HepG2 (cell line): ENCODE measurements at regions not wholly inside any gene's neighbourhood (a gene's known extent, or its start where the extent isn't known, plus 50 kb on each side); places are given as distances from the start of the nearest gene placed in this dataset.

ENCODE experiments used
- ATAC-seq: fragments of 200-7000 bp; cut with Tn5 transposase; 3 replicates; pipeline ENCODE4 v1.9.1; 2020; ENCODE audit warnings: mild to moderate bottlenecking, moderate library complexity
- BruUV-seq: library from RNA; stranded (reverse); fragments of 400-500 nt; replicated peaks from 2 replicates; lab custom pipeline; 2021; lab: Mats Ljungman, UMichigan
- CTCF ChIA-PET: fragments of 300-600 bp; formaldehyde crosslinking; extraction: SDS; loops from one replicate; lab custom pipeline; 2021; ENCODE audit warnings: low total read pairs, inconsistent platforms, low intra/inter-chr PET ratio; lab: Yijun Ruan, JAX
- POLR2A ChIA-PET: fragments of 350-600 bp; sonication (Branson Sonifier 250); formaldehyde crosslinking; loops from one replicate; lab custom pipeline; 2020; ENCODE audit warnings: antibody characterized with exemption, inconsistent platforms; lab: Yijun Ruan, JAX
- DNase-seq: peaks from one replicate; pipeline ENCODE4 v3.0.0-alpha.2; 2015; ENCODE audit warnings: low spot score
- FAIRE-seq: peaks from 3 replicates; lab custom pipeline; 2011; peaks lifted over from hg19 to GRCh38; lab: Jason Lieb, UNC
- H2AFZ ChIP-seq: one replicate; pipeline ENCODE4 v1.6.1; 2011; ENCODE audit warnings: low read length, inconsistent platforms
- H3K27ac ChIP-seq: fragments of 300-600 bp; 3 replicates; pipeline ENCODE4 v1.8.0; 2011; ENCODE audit warnings: mixed run types, mild to moderate bottlenecking, mixed read lengths, low read length, inconsistent platforms; ENCODE audit not compliant: insufficient read depth; ENCODE audit errors: extremely low read length
- H3K27me3 ChIP-seq, 2 experiments: fragments of 200-600 bp in 1 of 2; 2 replicates in 1 of 2; 3 replicates in 1 of 2; pipeline versions ENCODE4 v1.6.0 to v1.8.0; 2011; ENCODE audit warnings: low read length in 2 of 2, mild to moderate bottlenecking in 2 of 2, moderate library complexity in 2 of 2, inconsistent platforms in 1 of 2; ENCODE audit not compliant: insufficient read depth in 2 of 2, control insufficient read depth in 1 of 2
- H3K36me3 ChIP-seq, 2 experiments: fragments of 200-600 bp in 1 of 2; replicated peaks in 1 of 2; 2 replicates in 1 of 2; 3 replicates in 1 of 2; pipeline versions ENCODE4 v1.5.1 to v1.8.0; 2011; ENCODE audit warnings: low read length in 2 of 2, inconsistent platforms in 1 of 2; ENCODE audit not compliant: insufficient read depth in 2 of 2, control insufficient read depth in 1 of 2
- H3K4me1 ChIP-seq: 2 replicates; pipeline ENCODE4 v1.5.1; 2012; ENCODE audit warnings: low read length, inconsistent platforms; ENCODE audit not compliant: insufficient read depth
- H3K4me2 ChIP-seq: 2 replicates; pipeline ENCODE4 v1.6.0; 2011; ENCODE audit warnings: low read depth, low read length, inconsistent platforms
- H3K4me3 ChIP-seq, 3 experiments: fragments of 200-600 bp in 1 of 3; sonication (generic), shearing (Covaris generic) in 1 of 3; replicated peaks in 1 of 3; 2 replicates each; pipeline ENCODE4 v1.5.1; 2011 to 2016; ENCODE audit warnings: low read length in 3 of 3, inconsistent platforms in 2 of 3, low read depth in 2 of 3, mild to moderate bottlenecking in 2 of 3, control low read depth in 1 of 3, mixed read lengths in 1 of 3; ENCODE audit not compliant: insufficient read depth in 1 of 3
- H3K79me2 ChIP-seq: one replicate; pipeline ENCODE4 v1.6.1; 2011; ENCODE audit warnings: low read length, inconsistent platforms; ENCODE audit not compliant: insufficient read depth
- H3K9ac ChIP-seq: 2 replicates; pipeline ENCODE4 v1.6.0; 2011; ENCODE audit warnings: mild to moderate bottlenecking, low read depth, low read length, inconsistent platforms; ENCODE audit not compliant: insufficient read depth
- H3K9me3 ChIP-seq: 2 replicates; pipeline ENCODE4 v1.5.1; 2012; ENCODE audit warnings: mild to moderate bottlenecking, low read length
- H4K20me1 ChIP-seq: 2 replicates; pipeline ENCODE4 v1.6.0; 2011; ENCODE audit warnings: inconsistent platforms, mild to moderate bottlenecking, low read length, moderate library complexity; ENCODE audit not compliant: insufficient read depth
- ARHGAP35 ChIP-seq: sonication (generic); formaldehyde crosslinking; IDR thresholded peaks from 2 replicates; pipeline ENCODE4 v1.9.0; 2022; ENCODE audit warnings: mild to moderate bottlenecking, inconsistent platforms, moderate library complexity, missing genetic modification reagents, borderline replicate concordance
- HNRNPL ChIP-seq: fragments of 200-400 bp; formaldehyde crosslinking; IDR thresholded peaks from 2 replicates; pipeline ENCODE4 v1.6.1; 2017; ENCODE audit warnings: mild to moderate bottlenecking, low read depth, low read length
- HOXA7 ChIP-seq: sonication (generic); formaldehyde crosslinking; IDR thresholded peaks from 2 replicates; pipeline ENCODE4 v1.8.1; 2022; ENCODE audit warnings: mild to moderate bottlenecking, missing genetic modification reagents, moderate library complexity
- JDP2 ChIP-seq: sonication (generic); formaldehyde crosslinking; IDR thresholded peaks from 2 replicates; pipeline ENCODE4 v1.8.1; 2022; ENCODE audit warnings: missing genetic modification reagents, borderline replicate concordance
- KMT2A ChIP-seq: sonication (generic); formaldehyde crosslinking; IDR thresholded peaks from 2 replicates; pipeline ENCODE4 v1.4.0; 2020; ENCODE audit warnings: missing genetic modification reagents
- NFYB ChIP-seq: sonication (generic); formaldehyde crosslinking; IDR thresholded peaks from 2 replicates; pipeline ENCODE4 v1.4.0; 2020; ENCODE audit warnings: missing genetic modification reagents
- SMARCE1 ChIP-seq: fragments of 450-650 bp; IDR thresholded peaks from 2 replicates; pipeline ENCODE4 v1.6.1; 2017; ENCODE audit warnings: borderline replicate concordance
- TBP ChIP-seq: sonication (generic); formaldehyde crosslinking; IDR thresholded peaks from 2 replicates; pipeline ENCODE4 v1.5.0; 2020; ENCODE audit warnings: missing genetic modification reagents
- ZFP36L1 ChIP-seq: sonication (generic); formaldehyde crosslinking; IDR thresholded peaks from 2 replicates; pipeline ENCODE4 v1.8.0; 2022; ENCODE audit warnings: mild to moderate bottlenecking, missing genetic modification reagents, moderate library complexity
- ZNF30 ChIP-seq: sonication (generic); formaldehyde crosslinking; IDR thresholded peaks from 2 replicates; pipeline ENCODE4 v1.5.0; 2020; ENCODE audit warnings: mild to moderate bottlenecking, missing genetic modification reagents
- ZNF510 ChIP-seq: sonication (generic); formaldehyde crosslinking; IDR thresholded peaks from 2 replicates; pipeline ENCODE4 v1.4.0; 2020; ENCODE audit warnings: low read depth, mild to moderate bottlenecking, missing genetic modification reagents
- ZNF629 ChIP-seq: sonication (generic); formaldehyde crosslinking; conservative IDR thresholded peaks from 2 replicates; pipeline ENCODE4 v1.5.0; 2020; ENCODE audit warnings: missing genetic modification reagents
- WGBS: methylation state at CpG from one replicate; pipeline ENCODE4 v1.1.6; 2017; ENCODE audit warnings: low lambda C conversion rate; 5-methylcytosine and 5-hydroxymethylcytosine counted together
- in situ Hi-C: cut with HindIII; loops from 2 replicates; pipeline ENCODE4 v1.10.0; 2017; ENCODE audit warnings: low pct_unique_long_range_greater_than_20kb; ENCODE audit not compliant: extremely low pct_ligation_motif_present
- intact Hi-C: fragments of 100-400 bp; cut with micrococcal nuclease; formaldehyde crosslinking; loops from one replicate; pipeline ENCODE4 v1.10.0; 2022; ENCODE audit not compliant: unreplicated experiment
- TF ChIP-seq, protein P1 (sequence below): sonication (generic); formaldehyde crosslinking; IDR thresholded peaks from 2 replicates; pipeline ENCODE4 v1.4.0; 2020; ENCODE audit warnings: missing genetic modification reagents
- TF ChIP-seq, protein P2 (sequence below): sonication (generic); formaldehyde crosslinking; IDR thresholded peaks from 2 replicates; pipeline ENCODE4; 2020; ENCODE audit warnings: missing genetic modification reagents, mild to moderate bottlenecking, borderline replicate concordance
- TF ChIP-seq, protein P3 (sequence below): IDR thresholded peaks from 2 replicates; pipeline ENCODE4 v1.6.1; 2016; ENCODE audit warnings: missing compliant biosample characterization, missing genetic modification reagents, borderline replicate concordance

GRCh38 chr12:115012861-115013235 is 328.9 kb upstream of the TBX3 start:
- FAIRE-seq: no peak
- H3K27ac ChIP-seq: no peak overlapping the region

More at GRCh38 chr12:115012861-115013235, 328.9 kb upstream of the TBX3 start:
- intact Hi-C loops: no loop called here
- in situ Hi-C loops: no loop called here
- TF ChIP-seq JDP2 (no peak), ARHGAP35 (CRISPR knock-in tag) (no peak), ZFP36L1 (CRISPR knock-in tag) (no peak), HNRNPL (no peak), ZNF30 (CRISPR knock-in tag) (no peak), NFYB (CRISPR knock-in tag) (no peak), ZNF629 (CRISPR knock-in tag) (no peak), KMT2A (CRISPR knock-in tag) (no peak), ZNF510 (CRISPR knock-in tag) (no peak), TBP (CRISPR knock-in tag) (no peak), SMARCE1 (no peak), HOXA7 (CRISPR knock-in tag) (no peak)
- TF ChIP-seq, protein P1, sequence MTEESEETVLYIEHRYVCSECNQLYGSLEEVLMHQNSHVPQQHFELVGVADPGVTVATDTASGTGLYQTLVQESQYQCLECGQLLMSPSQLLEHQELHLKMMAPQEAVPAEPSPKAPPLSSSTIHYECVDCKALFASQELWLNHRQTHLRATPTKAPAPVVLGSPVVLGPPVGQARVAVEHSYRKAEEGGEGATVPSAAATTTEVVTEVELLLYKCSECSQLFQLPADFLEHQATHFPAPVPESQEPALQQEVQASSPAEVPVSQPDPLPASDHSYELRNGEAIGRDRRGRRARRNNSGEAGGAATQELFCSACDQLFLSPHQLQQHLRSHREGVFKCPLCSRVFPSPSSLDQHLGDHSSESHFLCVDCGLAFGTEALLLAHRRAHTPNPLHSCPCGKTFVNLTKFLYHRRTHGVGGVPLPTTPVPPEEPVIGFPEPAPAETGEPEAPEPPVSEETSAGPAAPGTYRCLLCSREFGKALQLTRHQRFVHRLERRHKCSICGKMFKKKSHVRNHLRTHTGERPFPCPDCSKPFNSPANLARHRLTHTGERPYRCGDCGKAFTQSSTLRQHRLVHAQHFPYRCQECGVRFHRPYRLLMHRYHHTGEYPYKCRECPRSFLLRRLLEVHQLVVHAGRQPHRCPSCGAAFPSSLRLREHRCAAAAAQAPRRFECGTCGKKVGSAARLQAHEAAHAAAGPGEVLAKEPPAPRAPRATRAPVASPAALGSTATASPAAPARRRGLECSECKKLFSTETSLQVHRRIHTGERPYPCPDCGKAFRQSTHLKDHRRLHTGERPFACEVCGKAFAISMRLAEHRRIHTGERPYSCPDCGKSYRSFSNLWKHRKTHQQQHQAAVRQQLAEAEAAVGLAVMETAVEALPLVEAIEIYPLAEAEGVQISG (CRISPR knock-in tag): no peak
- TF ChIP-seq, protein P2, sequence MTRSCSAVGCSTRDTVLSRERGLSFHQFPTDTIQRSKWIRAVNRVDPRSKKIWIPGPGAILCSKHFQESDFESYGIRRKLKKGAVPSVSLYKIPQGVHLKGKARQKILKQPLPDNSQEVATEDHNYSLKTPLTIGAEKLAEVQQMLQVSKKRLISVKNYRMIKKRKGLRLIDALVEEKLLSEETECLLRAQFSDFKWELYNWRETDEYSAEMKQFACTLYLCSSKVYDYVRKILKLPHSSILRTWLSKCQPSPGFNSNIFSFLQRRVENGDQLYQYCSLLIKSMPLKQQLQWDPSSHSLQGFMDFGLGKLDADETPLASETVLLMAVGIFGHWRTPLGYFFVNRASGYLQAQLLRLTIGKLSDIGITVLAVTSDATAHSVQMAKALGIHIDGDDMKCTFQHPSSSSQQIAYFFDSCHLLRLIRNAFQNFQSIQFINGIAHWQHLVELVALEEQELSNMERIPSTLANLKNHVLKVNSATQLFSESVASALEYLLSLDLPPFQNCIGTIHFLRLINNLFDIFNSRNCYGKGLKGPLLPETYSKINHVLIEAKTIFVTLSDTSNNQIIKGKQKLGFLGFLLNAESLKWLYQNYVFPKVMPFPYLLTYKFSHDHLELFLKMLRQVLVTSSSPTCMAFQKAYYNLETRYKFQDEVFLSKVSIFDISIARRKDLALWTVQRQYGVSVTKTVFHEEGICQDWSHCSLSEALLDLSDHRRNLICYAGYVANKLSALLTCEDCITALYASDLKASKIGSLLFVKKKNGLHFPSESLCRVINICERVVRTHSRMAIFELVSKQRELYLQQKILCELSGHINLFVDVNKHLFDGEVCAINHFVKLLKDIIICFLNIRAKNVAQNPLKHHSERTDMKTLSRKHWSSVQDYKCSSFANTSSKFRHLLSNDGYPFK: no peak
- TF ChIP-seq, protein P3, sequence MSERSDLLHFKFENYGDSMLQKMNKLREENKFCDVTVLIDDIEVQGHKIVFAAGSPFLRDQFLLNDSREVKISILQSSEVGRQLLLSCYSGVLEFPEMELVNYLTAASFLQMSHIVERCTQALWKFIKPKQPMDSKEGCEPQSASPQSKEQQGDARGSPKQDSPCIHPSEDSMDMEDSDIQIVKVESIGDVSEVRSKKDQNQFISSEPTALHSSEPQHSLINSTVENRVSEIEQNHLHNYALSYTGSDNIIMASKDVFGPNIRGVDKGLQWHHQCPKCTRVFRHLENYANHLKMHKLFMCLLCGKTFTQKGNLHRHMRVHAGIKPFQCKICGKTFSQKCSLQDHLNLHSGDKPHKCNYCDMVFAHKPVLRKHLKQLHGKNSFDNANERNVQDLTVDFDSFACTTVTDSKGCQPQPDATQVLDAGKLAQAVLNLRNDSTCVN (CRISPR knock-in tag): no peak
- BruUV-seq: no TSS peak
- H3K4me1 ChIP-seq: no peaks in the 10 kb centered on the region
- H3K36me3 ChIP-seq: no peaks in the 10 kb centered on the region
- no peak overlapping the region for H3K9ac ChIP-seq
- no peak overlapping the region for H3K4me3 ChIP-seq
- H3K4me2 ChIP-seq: no peak overlapping the region
- WGBS: 54% methylated on average over 11 of the region's 11 CpGs
- no peaks in the 10 kb centered on the region for H4K20me1 ChIP-seq
- DNase-seq (no peak), ATAC-seq (no peak)
- H3K79me2 ChIP-seq: no peaks in the 10 kb centered on the region
- H3K9me3 ChIP-seq: no peaks in the 10 kb centered on the region
- H2AFZ ChIP-seq: no peak overlapping the region
- ChIA-PET CTCF (no interaction called here), POLR2A (no interaction called here)
- peaks cover 0 to 17% of the 10 kb centered on the region in 2 experiments; a peak in 3 of 5 replicates for H3K27me3 ChIP-seq
